ENCODE measurements at regions not wholly inside any gene's neighbourhood (a gene's known extent, or its start where the extent isn't known, plus 50 kb on each side); places are given as distances from the start of the nearest gene placed in this dataset.
A peak's percentile ranks its signal among the peaks of the same experiment; 100 is the strongest.

DNA sequence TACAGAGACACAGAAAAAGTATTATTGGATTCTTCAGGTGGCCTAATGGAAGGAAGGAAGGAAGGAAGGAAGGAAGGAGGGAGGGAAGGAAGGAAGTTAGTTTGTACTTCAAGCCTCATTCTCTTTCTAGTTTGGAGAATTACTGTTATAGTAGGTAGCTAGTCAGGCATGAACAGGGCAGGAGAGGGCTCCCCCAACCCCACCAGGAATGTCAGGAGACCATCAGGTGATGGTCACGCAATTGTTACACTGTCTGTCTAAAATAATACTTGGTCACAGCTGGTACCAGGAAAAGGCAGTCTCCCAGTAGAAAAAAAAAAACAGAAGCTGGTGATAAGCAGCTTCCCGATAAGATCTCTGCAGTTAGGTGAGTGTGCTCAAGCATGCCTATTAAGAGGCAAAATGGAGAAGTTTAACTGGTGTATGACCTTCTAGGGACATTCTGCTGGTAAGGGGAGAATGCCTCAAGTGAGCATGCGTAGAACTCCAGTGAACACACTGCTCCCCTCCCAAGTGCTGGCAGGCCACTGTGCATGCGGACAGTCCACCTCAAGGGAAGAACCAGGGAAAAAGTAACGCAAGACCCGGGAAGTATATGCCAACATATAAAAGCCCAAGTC is 358.4 kb upstream of the SOX5 start:
- TF ChIP-seq, protein P1, sequence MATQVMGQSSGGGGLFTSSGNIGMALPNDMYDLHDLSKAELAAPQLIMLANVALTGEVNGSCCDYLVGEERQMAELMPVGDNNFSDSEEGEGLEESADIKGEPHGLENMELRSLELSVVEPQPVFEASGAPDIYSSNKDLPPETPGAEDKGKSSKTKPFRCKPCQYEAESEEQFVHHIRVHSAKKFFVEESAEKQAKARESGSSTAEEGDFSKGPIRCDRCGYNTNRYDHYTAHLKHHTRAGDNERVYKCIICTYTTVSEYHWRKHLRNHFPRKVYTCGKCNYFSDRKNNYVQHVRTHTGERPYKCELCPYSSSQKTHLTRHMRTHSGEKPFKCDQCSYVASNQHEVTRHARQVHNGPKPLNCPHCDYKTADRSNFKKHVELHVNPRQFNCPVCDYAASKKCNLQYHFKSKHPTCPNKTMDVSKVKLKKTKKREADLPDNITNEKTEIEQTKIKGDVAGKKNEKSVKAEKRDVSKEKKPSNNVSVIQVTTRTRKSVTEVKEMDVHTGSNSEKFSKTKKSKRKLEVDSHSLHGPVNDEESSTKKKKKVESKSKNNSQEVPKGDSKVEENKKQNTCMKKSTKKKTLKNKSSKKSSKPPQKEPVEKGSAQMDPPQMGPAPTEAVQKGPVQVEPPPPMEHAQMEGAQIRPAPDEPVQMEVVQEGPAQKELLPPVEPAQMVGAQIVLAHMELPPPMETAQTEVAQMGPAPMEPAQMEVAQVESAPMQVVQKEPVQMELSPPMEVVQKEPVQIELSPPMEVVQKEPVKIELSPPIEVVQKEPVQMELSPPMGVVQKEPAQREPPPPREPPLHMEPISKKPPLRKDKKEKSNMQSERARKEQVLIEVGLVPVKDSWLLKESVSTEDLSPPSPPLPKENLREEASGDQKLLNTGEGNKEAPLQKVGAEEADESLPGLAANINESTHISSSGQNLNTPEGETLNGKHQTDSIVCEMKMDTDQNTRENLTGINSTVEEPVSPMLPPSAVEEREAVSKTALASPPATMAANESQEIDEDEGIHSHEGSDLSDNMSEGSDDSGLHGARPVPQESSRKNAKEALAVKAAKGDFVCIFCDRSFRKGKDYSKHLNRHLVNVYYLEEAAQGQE (IDR thresholded peaks at IDR 0.05; ENCODE audit: insufficient replicate concordance, low read depth) = no peak
- TF ChIP-seq, protein P2, sequence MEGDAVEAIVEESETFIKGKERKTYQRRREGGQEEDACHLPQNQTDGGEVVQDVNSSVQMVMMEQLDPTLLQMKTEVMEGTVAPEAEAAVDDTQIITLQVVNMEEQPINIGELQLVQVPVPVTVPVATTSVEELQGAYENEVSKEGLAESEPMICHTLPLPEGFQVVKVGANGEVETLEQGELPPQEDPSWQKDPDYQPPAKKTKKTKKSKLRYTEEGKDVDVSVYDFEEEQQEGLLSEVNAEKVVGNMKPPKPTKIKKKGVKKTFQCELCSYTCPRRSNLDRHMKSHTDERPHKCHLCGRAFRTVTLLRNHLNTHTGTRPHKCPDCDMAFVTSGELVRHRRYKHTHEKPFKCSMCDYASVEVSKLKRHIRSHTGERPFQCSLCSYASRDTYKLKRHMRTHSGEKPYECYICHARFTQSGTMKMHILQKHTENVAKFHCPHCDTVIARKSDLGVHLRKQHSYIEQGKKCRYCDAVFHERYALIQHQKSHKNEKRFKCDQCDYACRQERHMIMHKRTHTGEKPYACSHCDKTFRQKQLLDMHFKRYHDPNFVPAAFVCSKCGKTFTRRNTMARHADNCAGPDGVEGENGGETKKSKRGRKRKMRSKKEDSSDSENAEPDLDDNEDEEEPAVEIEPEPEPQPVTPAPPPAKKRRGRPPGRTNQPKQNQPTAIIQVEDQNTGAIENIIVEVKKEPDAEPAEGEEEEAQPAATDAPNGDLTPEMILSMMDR (IDR thresholded peaks at IDR 0.05; ENCODE audit: insufficient read depth, low read length) = no peak
- no peak for TF ChIP-seq SPI1 (IDR thresholded peaks at IDR 0.05; ENCODE audit: borderline replicate concordance, low read depth)
- 0 out of 2 replicates have a peak, but pooled peaks have one; percentile 17 for TF ChIP-seq POLR2AphosphoS5 (IDR thresholded peaks at IDR 0.05; ENCODE audit: low read depth)
- no peak overlapping the region for H3K4me3 ChIP-seq (replicated peaks; ENCODE audit: insufficient read depth, low read length)
- DNase-seq (ENCODE audit: low read depth in 1 of 2, low spot score in 1 of 2) = peak in 1 of 2 experiments; percentile 70
- no peaks in the 10 kb centered on the region for H3K27me3 ChIP-seq (ENCODE audit: insufficient read depth, poor library complexity, severe bottlenecking)
- H3K27ac ChIP-seq (replicated peaks) = peak overlapping the region; percentile 67

DNA sequence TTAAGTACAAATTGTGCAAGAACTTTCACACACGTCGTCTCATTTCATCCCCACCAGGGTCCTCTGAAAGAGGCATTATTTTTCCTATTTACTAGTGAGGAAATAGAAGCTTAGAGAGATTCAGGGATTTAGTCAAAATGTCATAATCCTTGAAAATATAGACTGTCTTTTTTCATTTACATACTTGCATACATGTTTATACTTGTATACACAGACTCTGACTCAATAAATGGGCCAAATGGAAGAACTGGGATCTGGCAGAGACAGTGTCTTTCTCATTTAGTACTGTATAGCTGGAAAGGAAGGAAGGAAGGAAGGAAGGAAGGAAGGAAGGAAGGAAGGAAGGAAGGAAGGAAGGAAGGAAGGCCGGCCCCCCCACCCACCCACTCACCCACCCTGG is 357.7 kb upstream of the SOX5 start:
- Histone ChIP-seq H3K27ac (replicated peaks) (0 out of 2 replicates have a peak overlapping the region, but pooled peaks have one; percentile 11), H3K27me3 (ENCODE audit: insufficient read depth, poor library complexity, severe bottlenecking) (no peaks in the 10 kb centered on the region), H3K4me3 (replicated peaks; ENCODE audit: insufficient read depth, low read length) (no peak overlapping the region)
- DNase-seq (ENCODE audit: low read depth in 1 of 2, low spot score in 1 of 2) = no peak
- TF ChIP-seq, protein P1 (IDR thresholded peaks at IDR 0.05; ENCODE audit: insufficient replicate concordance, low read depth) = no peak
- TF ChIP-seq, protein P2 (IDR thresholded peaks at IDR 0.05; ENCODE audit: insufficient read depth, low read length) = no peak
- no peak for TF ChIP-seq GABPA (IDR thresholded peaks at IDR 0.05; ENCODE audit: low read depth)

DNA sequence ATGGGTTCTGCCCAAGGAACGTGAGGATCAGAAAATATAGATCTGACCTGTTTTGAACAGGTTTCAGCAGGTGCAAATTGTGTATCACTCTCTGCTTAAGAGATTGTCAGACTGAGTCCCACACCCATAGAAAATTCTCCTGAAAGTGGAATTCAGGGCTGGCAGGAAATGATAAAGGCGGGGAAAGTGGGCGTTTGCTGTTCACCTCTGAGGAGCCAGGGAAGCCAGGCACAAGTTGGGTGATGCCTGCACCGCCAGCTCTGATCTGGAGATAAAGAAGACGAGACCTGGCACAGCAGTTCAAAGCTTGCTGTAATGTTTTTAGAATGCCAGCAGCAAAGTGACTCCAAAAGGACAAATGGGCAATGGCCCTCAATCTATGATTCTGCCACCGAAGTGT is 356.5 kb upstream of the SOX5 start:
- DNase-seq (ENCODE audit: low read depth in 1 of 2, low spot score in 1 of 2) = no peak
- Histone ChIP-seq H3K27me3 (ENCODE audit: insufficient read depth, poor library complexity, severe bottlenecking) (no peaks in the 10 kb centered on the region), H3K27ac (replicated peaks) (no peak overlapping the region), H3K4me3 (replicated peaks; ENCODE audit: insufficient read depth, low read length) (no peak overlapping the region)
- TF ChIP-seq POLR2AphosphoS5 (IDR thresholded peaks at IDR 0.05; ENCODE audit: low read depth) = no peak
- no peak for TF ChIP-seq GABPA (IDR thresholded peaks at IDR 0.05; ENCODE audit: low read depth)
- TF ChIP-seq, protein P1 (IDR thresholded peaks at IDR 0.05; ENCODE audit: insufficient replicate concordance, low read depth) = no peak
- TF ChIP-seq SPI1 (IDR thresholded peaks at IDR 0.05; ENCODE audit: borderline replicate concordance, low read depth) = no peak
- TF ChIP-seq, protein P2 (IDR thresholded peaks at IDR 0.05; ENCODE audit: insufficient read depth, low read length) = no peak
